ENCODE measurements at regions not wholly inside any gene's neighbourhood (a gene's known extent, or its start where the extent isn't known, plus 50 kb on each side); places are given as distances from the start of the nearest gene placed in this dataset.
"Not testable (repeated sequence)": the region's sequence is repeated elsewhere in the genome, so short reads cannot be mapped to it uniquely, and the experiment has no call there.

DNA sequence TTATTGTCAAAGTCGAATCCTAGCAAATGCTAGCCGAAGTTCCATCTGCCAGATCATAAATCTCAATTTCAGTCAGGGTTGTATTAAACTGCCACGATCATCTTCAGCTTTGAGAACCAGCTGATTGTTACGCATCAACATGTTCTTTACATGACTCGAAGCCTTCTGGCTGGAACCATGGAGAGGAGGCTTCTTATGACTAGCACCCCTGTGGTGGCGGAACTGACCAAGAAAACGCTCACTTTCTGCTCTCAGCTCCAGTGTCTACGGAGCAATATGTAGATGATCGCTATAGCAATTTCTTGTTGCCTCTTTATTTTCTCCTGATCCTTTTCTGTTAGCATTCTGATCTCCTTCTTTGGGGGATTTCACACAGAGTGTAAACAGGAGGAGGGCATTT lies 479.4 kb upstream of the SLC35B3 start:
- DNase-seq (ENCODE audit: low read depth) = no peak

- DNase-seq (ENCODE audit: low read depth) = no peak
Measured at GRCh38 chr6:8908638-8909037, 473.3 kb upstream of the SLC35B3 start.

DNA sequence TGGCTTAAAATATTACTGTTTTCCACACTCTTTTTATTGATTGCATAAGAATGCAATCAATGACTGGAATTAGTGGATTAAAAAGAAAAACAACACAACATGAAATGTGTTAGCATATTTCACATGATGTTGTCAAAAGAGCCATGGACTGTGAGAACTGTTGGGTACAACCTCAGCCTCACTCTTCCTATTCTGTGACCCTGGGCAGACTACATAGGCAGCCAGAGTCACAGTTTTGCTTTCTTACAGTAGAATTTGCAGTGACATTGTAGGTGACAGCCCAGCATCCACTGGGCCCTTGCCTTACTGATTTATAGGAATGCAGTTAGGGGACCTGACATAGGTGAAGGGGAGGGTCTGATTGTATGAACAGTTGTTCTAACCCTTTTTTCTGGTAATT lies 471.4 kb upstream of the SLC35B3 start:
- DNase-seq (ENCODE audit: low read depth) = no peak

- no peak for DNase-seq (ENCODE audit: low read depth)
Measured at GRCh38 chr6:8905757-8906156, 470.4 kb upstream of the SLC35B3 start.

- no peak for DNase-seq (ENCODE audit: low read depth)
Measured at GRCh38 chr6:8904754-8905153, 469.4 kb upstream of the SLC35B3 start.

- DNase-seq (ENCODE audit: low read depth) = no peak
Measured at GRCh38 chr6:8900056-8900455, 464.7 kb upstream of the SLC35B3 start.

- DNase-seq (ENCODE audit: low read depth) = no peak
Measured at GRCh38 chr6:8889514-8889913, 454.2 kb upstream of the SLC35B3 start.

DNA sequence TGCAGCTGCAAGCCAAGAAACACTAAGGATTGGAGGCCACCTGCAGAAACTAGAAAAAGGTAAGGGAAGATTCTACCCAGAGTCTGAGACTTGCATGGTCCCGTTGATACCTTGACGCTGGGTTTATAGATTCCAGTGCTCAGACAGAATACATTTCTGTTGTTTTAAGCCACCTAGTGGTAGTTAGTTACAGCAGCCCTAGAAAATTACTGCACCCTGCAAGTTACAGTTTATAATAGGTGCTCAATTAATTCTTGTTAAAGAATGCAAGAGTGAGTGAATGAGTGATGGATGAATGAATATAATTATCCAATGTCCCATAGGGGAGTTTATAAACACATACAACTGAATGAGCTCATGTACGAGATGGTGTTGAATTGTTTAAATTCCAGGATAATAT lies 453.1 kb upstream of the SLC35B3 start:
- no peak for DNase-seq (ENCODE audit: low read depth)

- DNase-seq (ENCODE audit: low read depth) = no peak
Measured at GRCh38 chr6:8881663-8882062, 446.3 kb upstream of the SLC35B3 start.

DNA sequence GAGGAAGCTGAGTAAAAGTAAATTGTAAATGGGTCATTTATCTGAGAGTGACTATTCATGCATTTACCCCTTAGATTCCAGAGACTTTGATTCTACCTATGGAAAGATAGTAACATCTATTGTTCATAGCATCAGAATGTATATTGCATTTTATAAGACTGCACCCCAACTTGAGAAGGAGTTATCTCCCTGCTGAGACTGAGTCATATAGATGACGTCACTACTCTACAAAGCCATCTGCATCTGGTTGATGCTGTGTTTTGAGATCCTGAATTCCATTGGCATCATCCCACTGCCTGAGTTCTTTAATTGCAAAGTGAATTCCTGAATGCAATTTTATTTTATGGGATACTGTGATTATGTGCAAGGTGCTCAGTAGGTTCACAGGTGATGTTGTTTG lies 444.0 kb upstream of the SLC35B3 start:
- DNase-seq (ENCODE audit: low read depth) = no peak

DNA sequence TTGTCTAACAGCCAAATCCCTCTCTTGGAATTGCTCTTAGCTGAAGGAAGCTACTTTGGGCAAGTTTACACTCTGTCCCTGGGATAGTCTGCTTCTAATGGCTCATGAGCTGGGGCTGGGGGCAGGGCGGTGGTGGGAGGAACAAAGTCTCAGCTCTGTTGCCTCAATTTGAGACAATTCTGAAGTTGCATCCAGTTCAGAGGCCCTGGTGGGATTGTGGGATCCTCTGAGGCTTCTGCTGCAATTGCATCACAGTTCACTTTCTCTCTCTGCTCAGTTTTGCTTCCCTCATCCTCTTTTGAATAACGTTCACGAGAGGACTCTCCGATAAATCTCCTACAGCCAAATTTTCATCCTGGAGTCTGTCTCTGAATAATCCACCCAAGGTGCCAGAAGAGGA lies 440.6 kb upstream of the SLC35B3 start:
- no peak for DNase-seq (ENCODE audit: low read depth)

GRCh38 chr6:8872589-8872988 lies 437.2 kb upstream of the SLC35B3 start:
- no peak for DNase-seq (ENCODE audit: low read depth)

DNA sequence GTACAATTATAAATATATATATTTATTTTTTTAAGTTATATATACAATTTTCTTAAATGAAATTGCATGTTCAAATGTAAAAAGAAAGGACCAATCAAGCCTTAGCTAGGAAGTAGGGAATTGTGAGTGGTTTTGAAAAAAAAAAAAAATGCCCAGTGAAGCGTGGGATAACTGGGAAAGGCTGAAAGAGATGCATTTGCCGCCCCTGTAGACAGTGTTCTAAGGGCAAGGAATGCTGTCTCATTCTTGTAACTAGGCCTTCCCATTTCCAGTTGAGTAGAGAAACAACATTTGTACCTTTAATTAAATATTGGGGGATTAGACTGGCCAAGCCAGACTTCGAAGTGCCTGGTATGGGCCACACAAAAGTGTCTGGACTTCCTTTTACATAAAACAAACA lies 430.1 kb upstream of the SLC35B3 start:
- DNase-seq (ENCODE audit: low read depth) = no peak

GRCh38 chr6:8860671-8861070 lies 425.3 kb upstream of the SLC35B3 start:
- no peak for DNase-seq (ENCODE audit: low read depth)

DNA sequence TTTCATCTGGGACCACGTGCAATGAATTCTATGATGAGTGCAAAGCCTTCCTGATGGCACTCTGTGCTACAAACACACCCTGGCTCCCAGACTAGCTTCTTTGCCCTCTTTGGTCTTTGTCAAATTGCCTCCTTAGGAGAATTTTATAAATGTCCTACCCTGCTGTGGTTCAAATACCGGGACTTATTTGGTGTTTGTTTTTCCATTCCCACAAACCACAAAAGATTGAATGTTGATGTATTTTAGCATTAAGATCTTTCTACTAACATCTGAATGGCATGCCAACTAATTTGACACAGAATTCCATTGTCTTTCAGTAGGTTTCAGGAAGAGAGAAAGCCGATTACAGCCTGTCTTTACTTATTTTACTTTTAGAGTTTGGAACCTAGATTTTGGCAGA lies 424.2 kb upstream of the SLC35B3 start:
- no peak for DNase-seq (ENCODE audit: low read depth)

DNA sequence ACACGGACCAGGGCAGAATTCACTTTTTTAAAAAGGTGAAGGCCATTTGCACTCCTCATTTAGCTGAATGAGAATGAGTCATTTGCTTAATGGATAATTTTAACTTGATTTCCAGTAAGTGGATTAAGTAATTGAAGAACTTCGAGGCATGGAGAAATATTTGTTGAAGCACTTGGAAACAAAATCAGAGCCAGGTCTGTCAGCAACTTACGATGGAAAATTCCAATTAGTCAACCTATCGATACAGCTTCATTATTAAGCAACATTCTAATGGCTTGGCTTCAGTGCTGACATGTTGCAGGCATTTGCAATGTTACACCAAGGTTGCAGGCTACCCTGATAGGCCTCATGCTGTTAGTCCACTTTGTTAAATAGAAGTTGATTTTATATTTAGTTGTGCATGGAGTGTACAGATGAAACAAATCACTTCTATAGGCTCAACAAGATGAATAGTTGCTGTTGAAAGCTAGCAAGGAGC lies 423.5 kb upstream of the SLC35B3 start:
- no peak for DNase-seq (ENCODE audit: low read depth)

DNA sequence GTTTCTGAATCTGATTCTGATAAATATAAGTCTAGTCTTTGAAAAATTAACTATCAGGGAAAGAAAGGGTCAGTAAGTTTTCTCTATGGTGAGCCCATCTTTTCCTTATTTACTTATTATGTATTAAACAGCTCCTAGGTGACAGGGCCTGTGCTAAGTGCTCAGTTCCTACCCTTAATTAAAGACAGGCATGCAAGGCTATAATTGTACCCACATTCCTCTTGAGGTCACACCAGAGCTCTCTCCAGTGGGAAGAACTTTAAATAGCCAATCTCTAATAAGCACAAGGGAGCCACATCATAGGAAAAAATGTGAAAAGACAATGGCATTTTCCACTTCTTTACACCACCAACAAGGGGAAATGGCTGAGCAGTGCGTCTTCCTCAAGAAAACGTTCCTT lies 421.8 kb upstream of the SLC35B3 start:
- DNase-seq (ENCODE audit: low read depth) = no peak

GRCh38 chr6:8855411-8855810 lies 420.1 kb upstream of the SLC35B3 start:
- DNase-seq (ENCODE audit: low read depth) = no peak

DNA sequence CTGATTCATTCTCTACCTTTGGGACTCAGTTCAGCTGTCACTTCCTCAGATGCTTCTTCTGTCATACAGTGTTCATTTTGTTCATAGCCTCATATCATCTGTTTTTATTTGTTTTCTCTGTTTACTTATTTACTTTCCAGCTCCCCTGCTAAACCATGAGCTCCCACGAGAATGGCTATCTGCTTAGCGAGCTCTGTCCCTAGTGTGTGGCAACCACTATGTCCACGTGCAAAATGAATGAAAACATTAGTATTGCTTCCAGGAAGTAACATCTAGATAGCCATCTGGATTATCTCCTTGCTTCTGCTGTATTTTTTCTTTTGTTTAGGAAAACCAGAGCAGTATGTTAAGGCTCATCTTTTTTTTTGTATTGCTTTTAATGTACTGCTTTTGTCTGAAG lies 417.0 kb upstream of the SLC35B3 start:
- DNase-seq (ENCODE audit: low read depth) = no peak

- not testable (repeated sequence) for DNase-seq (ENCODE audit: low read depth)
Measured at GRCh38 chr6:8846680-8847079, 411.3 kb upstream of the SLC35B3 start.

DNA sequence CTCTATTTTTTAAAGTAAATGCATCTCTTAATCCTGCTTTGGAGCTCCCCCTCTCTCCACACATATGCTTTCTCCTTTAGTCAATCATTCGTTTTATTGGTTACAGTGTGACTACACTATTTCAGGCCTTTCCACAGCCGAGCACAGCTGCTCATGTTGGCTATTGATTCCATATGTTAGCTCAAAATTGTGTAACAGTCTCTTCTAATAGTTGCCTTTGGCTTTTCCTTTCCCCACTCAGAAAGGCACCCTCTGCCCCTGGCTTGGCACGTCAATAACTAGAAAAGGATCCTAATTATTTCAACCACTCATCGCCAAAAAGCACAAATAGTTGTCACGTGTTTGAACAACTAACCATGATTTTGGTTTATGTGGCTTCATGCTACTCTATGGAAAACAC lies 410.3 kb upstream of the SLC35B3 start:
- no peak for DNase-seq (ENCODE audit: low read depth)

- no peak for DNase-seq (ENCODE audit: low read depth)
Measured at GRCh38 chr6:8844968-8845367, 409.6 kb upstream of the SLC35B3 start.

- no peak for DNase-seq (ENCODE audit: low read depth)
Measured at GRCh38 chr6:8839626-8840025, 404.3 kb upstream of the SLC35B3 start.

GRCh38 chr6:8837343-8837742 lies 402.0 kb upstream of the SLC35B3 start:
- DNase-seq (ENCODE audit: low read depth) = no peak

- not testable (repeated sequence) for DNase-seq (ENCODE audit: low read depth)
Measured at GRCh38 chr6:8832695-8833094, 397.4 kb upstream of the SLC35B3 start.

Data from stimulated activated CD8-positive, alpha-beta memory T cell treated with anti-CD3 and anti-CD28 coated beads, Interleukin-4, amount 100 ng/mL, for 24 hours (primary cell).